K562 (cell line): ENCODE measurements at regions not wholly inside any gene's neighbourhood (a gene's known extent, or its start where the extent isn't known, plus 50 kb on each side); places are given as distances from the start of the nearest gene placed in this dataset.
"Not testable (repeated sequence)": the region's sequence is repeated elsewhere in the genome, so short reads cannot be mapped to it uniquely, and the experiment has no call there.

Experiments
- ATAC-seq: fragments of 200-7000 bp; cut with Tn5 transposase; 3 replicates; pipeline ENCODE4 v1.9.1; 2020; ENCODE audit warnings: moderate library complexity
- BruUV-seq: library from RNA; stranded (reverse); fragments of 400-500 nt; replicated peaks from 2 replicates; lab custom pipeline; 2021; lab: Mats Ljungman, UMichigan
- CTCF ChIA-PET: fragments of 300-600 bp; formaldehyde crosslinking; extraction: SDS; loops from one replicate; lab custom pipeline; 2021; ENCODE audit warnings: low intra/inter-chr PET ratio; lab: Yijun Ruan, JAX
- POLR2A ChIA-PET: fragments of 300-600, 350-650 bp; sonication (Branson Sonifier 250); formaldehyde crosslinking; extraction: SDS; loops from one replicate; lab custom pipeline; 2021; ENCODE audit warnings: antibody characterized with exemption, inconsistent platforms; lab: Yijun Ruan, JAX
- DNase-seq, 4 experiments: peaks; one replicate each; pipeline versions ENCODE4 v3.0.0 to v3.0.0-alpha.2; 2011 to 2018; ENCODE audit warnings: low spot score in 3 of 4, mixed read lengths in 3 of 4; ENCODE audit errors: extremely low read depth in 1 of 4
- FAIRE-seq: peaks from 2 replicates; lab custom pipeline; 2011; peaks lifted over from hg19 to GRCh38; lab: Jason Lieb, UNC
- H2AFZ ChIP-seq: 2 replicates; pipeline ENCODE4 v1.6.0; 2011; ENCODE audit warnings: low read depth, low read length, control low read depth, inconsistent platforms
- H3K27ac ChIP-seq: fragments of 200-600 bp; 3 replicates; pipeline ENCODE4 v1.8.0; 2011; ENCODE audit warnings: low read depth, mild to moderate bottlenecking, control low read depth, inconsistent platforms, low read length, moderate library complexity, mixed read lengths; ENCODE audit errors: extremely low read depth
- H3K27me3 ChIP-seq, 2 experiments: fragments of 300-600 bp in 1 of 2; 2 replicates in 1 of 2; 3 replicates in 1 of 2; pipeline versions ENCODE4 v1.6.0 to v1.8.0; 2011; ENCODE audit warnings: inconsistent platforms in 2 of 2, low read length in 2 of 2, mild to moderate bottlenecking in 1 of 2, mixed read lengths in 1 of 2, moderate library complexity in 1 of 2; ENCODE audit not compliant: control insufficient read depth in 2 of 2, insufficient read depth in 2 of 2
- H3K36me3 ChIP-seq: fragments of 300-600 bp; 3 replicates; pipeline ENCODE4 v1.8.0; 2011; ENCODE audit warnings: mild to moderate bottlenecking, low read length, inconsistent platforms; ENCODE audit not compliant: control insufficient read depth, insufficient read depth
- H3K4me1 ChIP-seq, 2 experiments: fragments of 200-600 bp in 1 of 2; replicated peaks in 1 of 2; 2 replicates in 1 of 2; 3 replicates in 1 of 2; pipeline versions ENCODE4 v1.5.1 to v1.8.0; 2011; ENCODE audit warnings: inconsistent platforms in 2 of 2, low read length in 2 of 2, mild to moderate bottlenecking in 1 of 2, mixed read lengths in 1 of 2, moderate library complexity in 1 of 2; ENCODE audit not compliant: control insufficient read depth in 2 of 2, insufficient read depth in 2 of 2
- H3K4me2 ChIP-seq: 2 replicates; pipeline ENCODE4 v1.6.1; 2011; ENCODE audit warnings: low read length, control low read depth, inconsistent platforms, mixed read lengths; ENCODE audit not compliant: insufficient read depth
- H3K4me3 ChIP-seq: fragments of 200-600 bp; sonication (generic), shearing (Covaris generic); 2 replicates; pipeline ENCODE4 v1.5.1; 2016; ENCODE audit warnings: control low read depth, inconsistent platforms
- H3K79me2 ChIP-seq: fragments of 200-600 bp; 3 replicates; pipeline ENCODE4 v1.8.0; 2011; ENCODE audit warnings: low read length, inconsistent platforms; ENCODE audit not compliant: control insufficient read depth, insufficient read depth
- H3K9ac ChIP-seq, 2 experiments: 2 replicates each; pipeline versions ENCODE4 v1.6.0 to v1.6.1; 2011; ENCODE audit warnings: low read depth in 2 of 2, low read length in 2 of 2, control low read depth in 1 of 2, inconsistent platforms in 1 of 2, mild to moderate bottlenecking in 1 of 2, mixed read lengths in 1 of 2; ENCODE audit not compliant: insufficient read depth in 1 of 2
- H3K9me1 ChIP-seq: one replicate; pipeline ENCODE4 v1.6.0; 2011; ENCODE audit warnings: inconsistent platforms, mild to moderate bottlenecking, low read length, moderate library complexity; ENCODE audit not compliant: control insufficient read depth, insufficient read depth
- H3K9me3 ChIP-seq: replicated peaks from 2 replicates; pipeline ENCODE4 v1.5.1; 2011; ENCODE audit warnings: low read depth, low read length, inconsistent platforms; ENCODE audit not compliant: control insufficient read depth, insufficient read depth
- H4K20me1 ChIP-seq: replicated peaks from 2 replicates; pipeline ENCODE4 v1.6.1; 2011; ENCODE audit warnings: low read length, inconsistent platforms, mixed read lengths; ENCODE audit not compliant: control insufficient read depth, insufficient read depth
- CC2D1A ChIP-seq: fragments of 450-650 bp; IDR thresholded peaks from 2 replicates; pipeline ENCODE4 v1.6.1; 2017; ENCODE audit warnings: mild to moderate bottlenecking
- CCNT2 ChIP-seq: IDR thresholded peaks from 2 replicates; pipeline ENCODE4 v1.6.1; 2011; ENCODE audit warnings: borderline replicate concordance, low read depth, mild to moderate bottlenecking, moderate library complexity, mixed read lengths, low read length; ENCODE audit not compliant: insufficient read length; ENCODE audit errors: extremely low read depth
- CUX1 ChIP-seq: fragments of 200-800 bp; sonication (Bioruptor generic); IDR thresholded peaks from 2 replicates; pipeline ENCODE4 v1.6.1; 2016; ENCODE audit warnings: missing genetic modification characterization, missing compliant biosample characterization
- HCFC1 ChIP-seq: IDR thresholded peaks from 2 replicates; pipeline ENCODE4 v1.6.1; 2012; ENCODE audit warnings: low read depth, low read length, improper control_type of control experiment
- HEY1 ChIP-seq: fragments of 250-450 bp; sonication (Bioruptor Pico); IDR thresholded peaks from 2 replicates; pipeline ENCODE4 v1.5.0; 2020; ENCODE audit warnings: mild to moderate bottlenecking, moderate library complexity, borderline replicate concordance
- HMG20B ChIP-seq: fragments of 250-450 bp; sonication (Bioruptor Pico); IDR thresholded peaks from 2 replicates; pipeline ENCODE4 v1.5.0; 2021; ENCODE audit warnings: mild to moderate bottlenecking
- NFRKB ChIP-seq: fragments of 450-650 bp; IDR thresholded peaks from 2 replicates; pipeline ENCODE4 v1.6.1; 2016; ENCODE audit warnings: low read depth
- PHB2 ChIP-seq: fragments of 450-650 bp; IDR thresholded peaks from 2 replicates; pipeline ENCODE4 v1.6.1; 2017; ENCODE audit warnings: low read depth
- RNF2 ChIP-seq: sonication (generic); IDR thresholded peaks from 2 replicates; pipeline ENCODE4 v1.6.1; 2016
- SPI1 ChIP-seq: IDR thresholded peaks from 2 replicates; pipeline ENCODE4 v1.6.1; 2011; ENCODE audit warnings: low read depth, low read length, control low read depth, borderline replicate concordance
- TSC22D4 ChIP-seq: fragments of 450-650 bp; IDR thresholded peaks from 2 replicates; pipeline ENCODE4 v1.6.1; 2016; ENCODE audit warnings: missing genetic modification characterization, missing biosample characterization, control low read depth
- ZNF143 ChIP-seq: sonication (generic); formaldehyde crosslinking; IDR thresholded peaks from 2 replicates; pipeline ENCODE4 v1.9.0; 2022; ENCODE audit warnings: mild to moderate bottlenecking, missing genetic modification reagents
- WGBS: fragments of 100-300 bp; shearing (Covaris generic); methylation state at CpG from one replicate; pipeline ENCODE4 v1.1.6; 2016; ENCODE audit warnings: low coverage, mixed read lengths; ENCODE audit not compliant: insufficient coverage; ENCODE audit errors: missing lambda C conversion rate; 5-methylcytosine and 5-hydroxymethylcytosine counted together
- in situ Hi-C: fragments of 300-500 bp; cut with MboI; formaldehyde crosslinking; loops from 4 replicates; pipeline ENCODE4 v1.15.0; 2018; ENCODE audit warnings: inconsistent platforms, mixed read lengths
- intact Hi-C: fragments of 100-400 bp; cut with micrococcal nuclease; formaldehyde crosslinking; loops from 2 replicates; pipeline ENCODE4 v1.14.2; 2022

GRCh38 chr5:111922344-111922743, 165.3 kb upstream of the NREP start:
- Histone ChIP-seq H3K9me1 (no peaks in the 10 kb centered on the region), H4K20me1 (no peaks in the 10 kb centered on the region), H3K9me3 (no peaks in the 10 kb centered on the region), H3K4me3 (no peak overlapping the region), H3K27me3 (no peaks in the 10 kb centered on the region), H3K4me2 (no peak overlapping the region), H3K9ac (no peak overlapping the region), H3K27ac (no peak overlapping the region)
- 0% methylated on average over 4 of the region's 4 CpGs for WGBS
- CTCF ChIA-PET, result no interaction called here
- no peak for FAIRE-seq
- TF ChIP-seq CUX1 (CRISPR knock-in tag), result no peak
- TF ChIP-seq NFRKB, result no peak
- TF ChIP-seq RNF2, result no peak
- no peak for TF ChIP-seq TSC22D4 (tag)
- no peak for TF ChIP-seq CC2D1A
- no peak for TF ChIP-seq CCNT2
- TF ChIP-seq HMG20B (CRISPR knock-in tag), result no peak
- no peak for TF ChIP-seq ZNF143
- no peak for TF ChIP-seq PHB2
- TF ChIP-seq HEY1 (CRISPR knock-in tag), result no peak
- TF ChIP-seq HCFC1, result no peak
- no peak for TF ChIP-seq SPI1
- TF ChIP-seq, all 486 proteins: peak for 0
- no peak for DNase-seq
- no peaks in the 10 kb centered on the region for H3K79me2 ChIP-seq
- intact Hi-C loops, result no loop called here
- H3K36me3 ChIP-seq, result no peaks in the 10 kb centered on the region
- no peaks in the 10 kb centered on the region for H3K4me1 ChIP-seq
- no TSS peak for BruUV-seq
- no peak overlapping the region for H2AFZ ChIP-seq
- POLR2A ChIA-PET, result no interaction called here
- in situ Hi-C loops, result no loop called here
- no peak for ATAC-seq

GRCh38 chr5:111921691-111922090, 164.7 kb upstream of the NREP start:
- H3K4me2 ChIP-seq, POLR2A ChIA-PET, H3K4me1 ChIP-seq, H3K36me3 ChIP-seq, CTCF ChIA-PET, H3K79me2 ChIP-seq, H3K9me1 ChIP-seq, H3K4me3 ChIP-seq, H3K27me3 ChIP-seq, intact Hi-C loops, FAIRE-seq, H3K9me3 ChIP-seq, ATAC-seq, H2AFZ ChIP-seq, H3K9ac ChIP-seq, H3K27ac ChIP-seq, BruUV-seq, in situ Hi-C loops, H4K20me1 ChIP-seq, DNase-seq: not testable (repeated sequence)
- WGBS, result 6% methylated on average over 2 of the region's 2 CpGs
